ENCODE measurements at regions not wholly inside any gene's neighbourhood (a gene's known extent, or its start where the extent isn't known, plus 50 kb on each side); places are given as distances from the start of the nearest gene placed in this dataset.

- TF ChIP-seq CTCF (conservative IDR thresholded peaks at IDR 0.05; ENCODE audit: low read depth in 2 of 2) = no peak
- no peak for TF ChIP-seq ZNF462 (CRISPR knock-in tag; IDR thresholded peaks at IDR 0.05)
- no peak for TF ChIP-seq JUNB (IDR thresholded peaks at IDR 0.05; ENCODE audit: unreplicated experiment)
- TF ChIP-seq ETS1 (IDR thresholded peaks at IDR 0.05) = no peak
- no peak for TF ChIP-seq ZNF331 (CRISPR knock-in tag; IDR thresholded peaks at IDR 0.05; ENCODE audit: low read depth)
- no peak for TF ChIP-seq ZNF114 (CRISPR knock-in tag; IDR thresholded peaks at IDR 0.05)
- TF ChIP-seq EZH2phosphoT487 (IDR thresholded peaks at IDR 0.05; ENCODE audit: unreplicated experiment) = no peak
- TF ChIP-seq NANOG (IDR thresholded peaks at IDR 0.05; ENCODE audit: borderline replicate concordance) = no peak
- TF ChIP-seq REST (IDR thresholded peaks at IDR 0.05; ENCODE audit: unreplicated experiment) = no peak
- no peak for TF ChIP-seq CREB1 (CRISPR knock-in tag; IDR thresholded peaks at IDR 0.05; ENCODE audit: low read depth)
- TF ChIP-seq STAT1 (IDR thresholded peaks at IDR 0.05; ENCODE audit: unreplicated experiment) = no peak
- no peak for TF ChIP-seq EZH2 (IDR thresholded peaks at IDR 0.05; ENCODE audit: low read depth, unreplicated experiment)
- Mint-ChIP-seq H3K27ac (no peak overlapping the region), H3K9me3 (no peaks in the 10 kb centered on the region), H3K27me3 (ENCODE audit: insufficient read depth, low read depth, poor library complexity) (no peaks in the 10 kb centered on the region), H3K36me3 (ENCODE audit: low read depth) (no peaks in the 10 kb centered on the region), H3K4me3 (no peak overlapping the region), H3K4me1 (peaks cover 12% of the 10 kb centered on the region)
- H2AFZ ChIP-seq = no peak overlapping the region
- ATAC-seq (no peak), DNase-seq (ENCODE audit: low spot score) (no peak)
- no peak overlapping the region for H3K4me2 ChIP-seq
- no peaks in the 10 kb centered on the region for H3K79me2 ChIP-seq (replicated peaks; ENCODE audit: insufficient read depth)
- H3K27ac ChIP-seq (ENCODE audit: low read depth) = no peak overlapping the region
- H3K9me2 ChIP-seq (ENCODE audit: insufficient read depth) = no peaks in the 10 kb centered on the region
- peaks cover 14% of the 10 kb centered on the region for H3K4me1 ChIP-seq (ENCODE audit: insufficient read depth)
- H3F3A ChIP-seq (replicated peaks; ENCODE audit: low read depth) = no peaks in the 10 kb centered on the region
- no peak overlapping the region for H3K4me3 ChIP-seq
- H4K20me1 ChIP-seq (replicated peaks; ENCODE audit: insufficient read depth) = no peaks in the 10 kb centered on the region
- H3K27me3 ChIP-seq (ENCODE audit: insufficient read depth) = no peaks in the 10 kb centered on the region
- H3K36me3 ChIP-seq (ENCODE audit: insufficient read depth) = no peaks in the 10 kb centered on the region
Measured at GRCh38 chr3:18033581-18034108, 291.2 kb upstream of the TBC1D5 start.
